DOHH2 (cell line): ENCODE measurements at regions not wholly inside any gene's neighbourhood (a gene's known extent, or its start where the extent isn't known, plus 50 kb on each side); places are given as distances from the start of the nearest gene placed in this dataset.

Source experiments
- H3F3A ChIP-seq: fragments of 200-600 bp; sonication (generic), shearing (Covaris generic); 2 replicates; pipeline ENCODE4 v1.6.0; 2016; ENCODE audit warnings: antibody characterized with exemption, mild to moderate bottlenecking; ENCODE audit not compliant: control insufficient read depth, insufficient read depth
- H3K27ac ChIP-seq: fragments of 200-600 bp; sonication (generic); 2 replicates; pipeline ENCODE4 v1.5.1; 2014; ENCODE audit warnings: low read depth, mild to moderate bottlenecking, low read length, moderate library complexity
- H3K27me3 ChIP-seq: fragments of 200-600 bp; sonication (generic); 2 replicates; pipeline ENCODE4 v1.6.1; 2014; ENCODE audit warnings: mild to moderate bottlenecking, low read length, mixed read lengths; ENCODE audit not compliant: control insufficient read depth
- H3K36me3 ChIP-seq: fragments of 200-600 bp; sonication (generic); 2 replicates; pipeline ENCODE4 v1.6.1; 2014; ENCODE audit warnings: mild to moderate bottlenecking, low read length, moderate library complexity, mixed read lengths; ENCODE audit not compliant: control insufficient read depth
- H3K4me1 ChIP-seq: fragments of 200-600 bp; sonication (generic); 2 replicates; pipeline ENCODE4 v1.6.1; 2014; ENCODE audit warnings: mild to moderate bottlenecking, low read length, mixed read lengths; ENCODE audit not compliant: control insufficient read depth
- H3K4me2 ChIP-seq: fragments of 200-600 bp; sonication (generic); 2 replicates; pipeline ENCODE4 v1.6.0; 2014; ENCODE audit warnings: mild to moderate bottlenecking, low read length, moderate library complexity
- H3K4me3 ChIP-seq: fragments of 200-600 bp; sonication (generic); 2 replicates; pipeline ENCODE4 v1.5.1; 2014; ENCODE audit warnings: mild to moderate bottlenecking, low read length, mixed read lengths
- H3K79me2 ChIP-seq: fragments of 200-600 bp; sonication (generic); 2 replicates; pipeline ENCODE4 v1.6.1; 2014; ENCODE audit warnings: mild to moderate bottlenecking, low read length, mixed read lengths; ENCODE audit not compliant: control insufficient read depth
- H3K9me2 ChIP-seq: fragments of 200-600 bp; sonication (generic); replicated peaks from 2 replicates; pipeline ENCODE4 v1.6.1; 2014; ENCODE audit warnings: mild to moderate bottlenecking, low read length, mixed read lengths; ENCODE audit not compliant: control insufficient read depth
- H3K9me3 ChIP-seq: fragments of 200-600 bp; sonication (generic); 2 replicates; pipeline ENCODE4 v1.6.1; 2014; ENCODE audit warnings: antibody characterized with exemption, low read length, mixed read lengths; ENCODE audit not compliant: control insufficient read depth, insufficient read depth
- H4K20me1 ChIP-seq: fragments of 200-600 bp; sonication (generic); 2 replicates; pipeline ENCODE4 v1.6.0; 2014; ENCODE audit warnings: low read depth, mild to moderate bottlenecking, antibody characterized with exemption, low read length, moderate library complexity; ENCODE audit not compliant: control insufficient read depth, insufficient read depth
- CTCF ChIP-seq: fragments of 200-600 bp; sonication (generic); IDR thresholded peaks from one replicate; pipeline ENCODE4 v1.5.1; 2014; ENCODE audit warnings: antibody characterized with exemption, mild to moderate bottlenecking, low read depth, low read length; ENCODE audit not compliant: poor library complexity, severe bottlenecking
- EZH2phosphoT487 ChIP-seq: fragments of 200-600 bp; sonication (generic); IDR thresholded peaks from 2 replicates; pipeline ENCODE4 v1.6.1; 2017; ENCODE audit warnings: borderline replicate concordance, mild to moderate bottlenecking, antibody characterized with exemption, low read length, moderate library complexity, mixed read lengths

GRCh38 chr20:60454491-60454890, 496.3 kb downstream of the CDH26 start:
- H3K27me3 ChIP-seq = no peaks in the 10 kb centered on the region
- no peaks in the 10 kb centered on the region for H3K9me3 ChIP-seq
- no peak overlapping the region for H3K4me2 ChIP-seq
- no peaks in the 10 kb centered on the region for H4K20me1 ChIP-seq
- no peaks in the 10 kb centered on the region for H3F3A ChIP-seq
- H3K79me2 ChIP-seq = no peaks in the 10 kb centered on the region
- no peak overlapping the region for H3K27ac ChIP-seq
- no peaks in the 10 kb centered on the region for H3K4me1 ChIP-seq
- TF ChIP-seq EZH2phosphoT487 (no peak), CTCF (no peak)
- H3K36me3 ChIP-seq = no peaks in the 10 kb centered on the region
- no peak overlapping the region for H3K4me3 ChIP-seq
- H3K9me2 ChIP-seq = no peaks in the 10 kb centered on the region

GRCh38 chr20:60455272-60455671, 497.0 kb downstream of the CDH26 start:
- H3K4me1 ChIP-seq = no peaks in the 10 kb centered on the region

GRCh38 chr20:60459212-60459611, 501.0 kb downstream of the CDH26 start:
- Histone ChIP-seq H3K79me2 (no peaks in the 10 kb centered on the region), H3K9me2 (no peaks in the 10 kb centered on the region), H3K4me2 (no peak overlapping the region), H4K20me1 (no peaks in the 10 kb centered on the region), H3K4me1 (no peaks in the 10 kb centered on the region), H3K36me3 (no peaks in the 10 kb centered on the region), H3F3A (no peaks in the 10 kb centered on the region), H3K4me3 (no peak overlapping the region), H3K9me3 (no peaks in the 10 kb centered on the region), H3K27ac (no peak overlapping the region), H3K27me3 (no peaks in the 10 kb centered on the region)
- TF ChIP-seq CTCF (no peak), EZH2phosphoT487 (no peak)

More at GRCh38 chr20:60455272-60455671, 497.0 kb downstream of the CDH26 start:
- Histone ChIP-seq H3K9me3 (no peaks in the 10 kb centered on the region), H3K4me2 (no peak overlapping the region), H3K27me3 (no peaks in the 10 kb centered on the region), H4K20me1 (no peaks in the 10 kb centered on the region), H3F3A (no peaks in the 10 kb centered on the region), H3K79me2 (no peaks in the 10 kb centered on the region), H3K4me3 (no peak overlapping the region), H3K36me3 (no peaks in the 10 kb centered on the region), H3K9me2 (no peaks in the 10 kb centered on the region), H3K27ac (no peak overlapping the region)
- TF ChIP-seq EZH2phosphoT487 = no peak
- TF ChIP-seq CTCF = no peak

- Histone ChIP-seq H3K36me3 (no peaks in the 10 kb centered on the region), H3K27ac (no peak overlapping the region), H4K20me1 (no peaks in the 10 kb centered on the region), H3F3A (no peaks in the 10 kb centered on the region), H3K9me2 (no peaks in the 10 kb centered on the region), H3K79me2 (no peaks in the 10 kb centered on the region), H3K4me1 (no peaks in the 10 kb centered on the region), H3K4me3 (no peak overlapping the region), H3K9me3 (no peaks in the 10 kb centered on the region), H3K27me3 (no peaks in the 10 kb centered on the region), H3K4me2 (no peak overlapping the region)
- TF ChIP-seq EZH2phosphoT487 (no peak), CTCF (no peak)
These were observed 503.8 kb downstream of the CDH26 start for GRCh38 chr20:60461993-60462392.
